ENCODE measurements at regions not wholly inside any gene's neighbourhood (a gene's known extent, or its start where the extent isn't known, plus 50 kb on each side); places are given as distances from the start of the nearest gene placed in this dataset.
A peak's percentile ranks its signal among the peaks of the same experiment; 100 is the strongest.

DNA sequence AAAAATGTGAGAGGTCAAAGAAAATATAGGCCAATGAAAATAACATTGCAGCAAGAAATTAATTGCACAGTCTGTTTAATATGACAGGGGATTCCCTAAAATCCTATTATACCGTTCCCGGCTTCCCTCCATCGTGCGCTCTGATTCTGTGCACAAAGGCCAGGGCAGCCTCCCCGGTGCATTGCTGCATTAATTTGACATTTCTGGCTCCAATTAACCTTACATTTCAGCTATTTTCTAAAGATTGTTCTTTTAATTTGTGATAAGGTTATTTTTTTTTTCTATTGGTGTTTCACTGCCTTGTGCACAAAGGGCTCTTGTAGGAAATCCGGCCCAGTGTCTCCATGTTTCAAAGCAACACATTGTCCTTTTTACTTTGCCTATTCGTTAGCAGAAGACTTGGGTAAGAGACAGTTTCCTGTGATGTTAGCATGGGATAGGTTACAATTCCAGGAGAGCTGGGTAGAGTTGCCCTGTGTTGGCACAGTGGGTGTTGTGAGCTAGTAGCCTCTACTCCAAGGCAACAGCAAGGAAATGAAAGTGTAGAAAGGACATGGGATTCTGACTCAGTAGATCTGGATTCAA is 257.3 kb upstream of the IGF1R start:
- DNase-seq: no peak

DNA sequence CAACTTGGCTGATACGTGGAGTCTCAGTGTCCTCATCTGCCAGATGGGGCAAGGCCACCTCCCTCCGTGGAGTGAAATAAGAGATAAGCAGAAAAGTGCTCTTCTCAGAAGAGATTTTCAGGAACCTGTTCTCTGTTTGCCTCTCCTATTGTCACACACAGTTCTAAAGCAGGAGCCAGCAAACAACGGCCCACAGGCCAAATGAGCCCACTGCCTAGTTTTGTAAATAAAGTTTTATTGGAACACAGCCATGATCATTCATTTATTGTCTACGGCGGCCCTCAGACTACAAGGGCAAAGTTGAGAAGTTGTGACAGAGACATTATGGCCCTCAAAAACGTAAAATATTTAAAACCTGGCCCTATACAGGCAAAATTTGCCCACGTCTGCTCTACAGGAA is 256.8 kb upstream of the IGF1R start:
- DNase-seq: no peak

DNA sequence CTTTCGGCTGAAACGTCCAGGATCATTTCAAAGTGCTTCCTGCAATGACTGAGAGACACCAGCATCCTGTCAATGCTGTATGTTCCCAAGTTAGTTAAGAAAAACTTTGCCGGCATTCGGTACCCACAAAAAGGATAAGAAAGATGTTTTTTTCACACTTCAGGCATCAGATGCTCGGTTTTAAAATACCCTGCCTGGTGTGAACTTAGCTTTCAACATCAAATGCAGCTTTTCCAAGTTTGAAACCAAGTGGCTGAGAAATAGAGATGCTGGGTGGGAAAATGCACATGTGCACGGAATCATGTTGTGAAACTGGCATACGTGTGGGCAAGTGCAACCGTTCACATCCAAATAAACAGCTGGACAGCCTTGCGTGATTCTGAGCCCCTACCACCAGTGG is 254.9 kb upstream of the IGF1R start:
- DNase-seq: no peak

- no peak for DNase-seq
Measured at GRCh38 chr15:98394546-98394945, 253.8 kb upstream of the IGF1R start.

DNA sequence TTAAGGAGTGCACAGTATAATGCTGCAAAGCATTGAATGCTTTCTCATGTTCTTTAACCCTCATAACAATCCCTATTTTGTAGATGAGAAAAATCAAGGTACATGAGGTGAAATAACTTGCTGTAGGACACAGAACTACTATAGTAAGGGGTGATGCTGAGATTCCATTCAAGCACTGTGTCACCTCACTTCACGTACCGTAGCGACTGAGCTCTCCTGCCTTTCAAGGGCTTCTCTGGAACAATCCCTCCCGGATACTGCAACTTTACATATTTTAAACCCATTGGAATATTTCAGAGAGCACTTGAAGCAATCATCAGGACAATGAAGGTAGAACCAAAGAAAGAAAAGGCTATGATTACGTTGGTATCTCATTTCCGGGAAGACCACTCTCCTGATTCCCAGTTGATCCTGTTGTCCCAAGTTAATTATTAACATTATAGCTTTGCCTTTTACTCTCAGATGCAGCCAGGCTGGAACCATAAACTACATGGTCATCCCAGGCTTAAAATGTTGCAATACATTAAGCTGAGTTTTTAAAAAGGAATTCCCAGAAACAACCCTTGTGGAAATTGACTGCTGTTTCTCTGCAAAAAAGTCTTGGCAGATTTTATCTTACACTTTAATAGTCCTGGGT is 252.2 kb upstream of the IGF1R start:
- no peak for DNase-seq

- no peak for DNase-seq
Measured at GRCh38 chr15:98397419-98397818, 250.9 kb upstream of the IGF1R start.

GRCh38 chr15:98398056-98398455 is 250.3 kb upstream of the IGF1R start:
- DNase-seq: no peak

- no peak for DNase-seq
Measured at GRCh38 chr15:98398886-98399285, 249.5 kb upstream of the IGF1R start.

DNA sequence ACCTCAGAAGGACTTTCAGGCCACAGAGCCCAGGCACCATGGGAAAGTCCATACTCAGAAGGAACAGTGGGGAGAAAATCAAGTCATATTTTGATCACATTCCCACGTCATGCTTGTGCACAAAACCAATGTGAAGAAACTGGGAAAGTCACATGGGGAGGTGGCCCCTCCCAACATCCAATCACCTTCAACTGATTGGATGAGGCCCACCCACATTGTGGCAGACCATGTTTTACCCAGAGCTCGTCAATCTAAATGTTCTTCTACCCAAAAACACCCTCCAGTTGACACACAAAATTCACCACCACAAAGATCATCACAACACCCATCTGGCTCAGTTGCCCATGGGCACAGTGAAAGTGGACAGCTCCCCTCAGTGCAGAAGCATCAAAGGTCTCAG is 248.2 kb upstream of the IGF1R start:
- no peak for DNase-seq

- DNase-seq: no peak
Measured at GRCh38 chr15:98401029-98401428, 247.3 kb upstream of the IGF1R start.

- DNase-seq: no peak
Measured at GRCh38 chr15:98402486-98402885, 245.9 kb upstream of the IGF1R start.

GRCh38 chr15:98403169-98403568 is 245.2 kb upstream of the IGF1R start:
- DNase-seq: no peak

DNA sequence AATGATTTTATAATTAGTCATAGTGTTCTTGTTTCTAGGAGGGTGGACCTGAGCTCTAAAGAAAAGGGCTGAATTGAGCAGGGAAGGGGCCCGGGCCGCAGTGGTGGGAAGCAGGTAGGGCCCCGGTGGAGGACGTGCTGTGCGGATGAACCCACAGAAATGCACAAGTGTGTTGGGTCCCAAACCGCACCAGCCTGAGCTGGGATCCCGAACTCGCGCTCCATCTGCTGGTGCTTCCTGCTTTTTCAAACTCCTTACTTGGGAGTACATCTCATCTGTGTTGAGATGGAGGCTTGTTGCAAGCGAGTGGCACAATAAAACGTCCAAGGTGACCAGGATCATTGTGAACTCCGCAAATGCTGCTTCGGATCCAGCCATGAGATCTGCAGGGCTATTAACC is 244.8 kb upstream of the IGF1R start:
- no peak for DNase-seq

DNA sequence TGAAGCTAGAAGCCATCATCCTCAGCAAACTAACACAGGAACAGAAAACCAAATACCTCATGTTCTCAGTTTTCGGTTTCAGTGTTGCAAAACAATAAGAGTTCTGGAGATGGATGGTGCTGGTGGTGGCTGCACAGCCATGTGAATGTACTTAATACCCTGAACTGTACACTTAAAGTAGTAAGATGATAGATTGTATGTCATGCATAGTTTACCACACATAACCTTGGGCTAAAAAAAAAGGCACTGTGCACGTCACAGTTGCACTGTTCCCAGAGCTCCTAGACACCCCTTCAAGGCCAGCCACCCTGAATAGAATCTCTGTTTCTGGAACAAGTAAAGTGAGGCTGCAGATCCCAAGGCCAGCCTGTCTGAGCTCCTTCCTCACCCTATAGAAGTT is 243.3 kb upstream of the IGF1R start:
- DNase-seq: no peak

- DNase-seq: no peak
Measured at GRCh38 chr15:98408231-98408630, 240.1 kb upstream of the IGF1R start.

GRCh38 chr15:98410328-98410727 is 238.0 kb upstream of the IGF1R start:
- no peak for DNase-seq

- no peak for DNase-seq
Measured at GRCh38 chr15:98412852-98413251, 235.5 kb upstream of the IGF1R start.

DNA sequence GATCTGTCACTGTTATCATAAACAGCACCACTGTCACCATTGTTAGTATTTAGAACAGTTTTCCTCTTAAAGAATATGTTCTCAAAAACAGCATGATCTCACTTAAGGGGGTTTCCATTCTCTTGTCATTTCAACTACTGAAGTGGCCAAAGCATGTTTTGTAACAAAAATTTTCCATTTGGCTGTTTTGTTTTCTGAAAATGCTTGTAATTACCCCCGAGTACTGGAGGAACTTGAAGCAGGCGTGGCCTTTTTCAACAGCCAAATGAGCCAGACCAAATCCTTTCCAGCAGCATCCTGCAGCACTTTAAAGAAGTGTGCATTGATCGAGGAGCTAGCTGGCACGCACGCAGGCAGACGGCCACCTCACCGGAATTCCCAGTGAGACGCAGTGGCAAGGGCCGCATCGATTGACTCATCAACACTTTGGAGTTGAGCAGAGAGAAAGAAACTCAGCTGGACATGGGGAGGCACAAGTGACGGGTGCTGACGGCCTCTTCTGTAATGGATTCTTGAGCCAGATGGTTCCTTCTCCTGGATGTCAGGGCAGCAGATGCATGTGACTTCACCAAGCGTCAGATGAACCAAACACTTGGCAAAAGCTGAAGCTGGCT is 234.3 kb upstream of the IGF1R start:
- peak in 1 of 2 experiments; percentile 28 for DNase-seq

DNA sequence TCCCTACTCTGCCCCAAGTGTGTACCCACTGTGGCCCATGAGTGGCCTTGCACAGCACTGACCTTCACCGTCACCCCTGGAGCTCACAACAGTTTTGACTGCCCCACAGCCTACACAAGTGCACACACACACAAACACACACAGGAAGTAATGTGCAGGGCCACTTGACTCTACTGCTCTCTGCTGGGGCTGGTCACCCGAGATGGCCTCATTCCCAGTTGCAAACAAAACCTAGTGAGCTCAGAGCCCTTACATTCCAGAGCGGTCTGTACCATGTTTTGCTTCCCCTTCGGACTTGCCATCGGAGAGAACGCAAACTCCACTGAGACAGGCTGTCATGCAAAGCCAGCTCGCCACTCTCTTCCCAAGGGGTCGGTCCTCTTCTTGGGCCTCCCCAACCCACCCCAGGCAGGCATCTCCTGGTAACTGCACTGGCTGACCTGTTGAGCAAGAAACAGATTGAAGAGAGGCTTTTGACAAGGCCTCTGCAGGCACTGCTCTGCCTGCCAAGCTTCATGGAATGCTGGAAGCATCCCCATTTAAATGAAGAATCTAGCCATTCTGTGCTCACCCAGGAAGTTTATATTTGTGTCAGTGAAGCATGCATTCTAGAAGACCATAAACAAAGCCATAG is 232.0 kb upstream of the IGF1R start:
- DNase-seq: no peak

GRCh38 chr15:98417346-98417745 is 231.0 kb upstream of the IGF1R start:
- no peak for DNase-seq

DNA sequence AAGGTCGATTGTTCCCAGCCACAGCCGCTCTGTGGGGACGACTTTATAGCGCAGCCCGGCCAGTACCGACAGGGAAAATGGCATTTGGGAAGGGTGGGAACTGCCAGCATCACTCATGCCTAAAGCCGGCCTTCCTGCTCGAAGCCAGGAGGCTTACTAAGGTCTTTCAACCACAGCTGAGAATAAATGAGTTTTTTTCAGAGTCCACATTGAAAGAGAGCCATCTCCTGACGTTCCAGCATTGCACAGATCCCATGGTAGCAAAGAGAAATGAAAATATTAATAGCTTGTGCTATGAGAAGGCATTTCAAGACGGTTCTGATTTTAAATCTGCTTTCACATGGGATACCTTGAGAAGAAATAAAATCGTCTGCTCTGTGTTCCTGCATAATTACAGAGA is 230.2 kb upstream of the IGF1R start:
- DNase-seq: no peak

- no peak for DNase-seq
Measured at GRCh38 chr15:98419173-98419780, 229.1 kb upstream of the IGF1R start.

- no peak for DNase-seq
Measured at GRCh38 chr15:98420837-98421236, 227.5 kb upstream of the IGF1R start.

Data from NCI-H524 (cell line).